ENCODE measurements at regions not wholly inside any gene's neighbourhood (a gene's known extent, or its start where the extent isn't known, plus 50 kb on each side); places are given as distances from the start of the nearest gene placed in this dataset.

DNA sequence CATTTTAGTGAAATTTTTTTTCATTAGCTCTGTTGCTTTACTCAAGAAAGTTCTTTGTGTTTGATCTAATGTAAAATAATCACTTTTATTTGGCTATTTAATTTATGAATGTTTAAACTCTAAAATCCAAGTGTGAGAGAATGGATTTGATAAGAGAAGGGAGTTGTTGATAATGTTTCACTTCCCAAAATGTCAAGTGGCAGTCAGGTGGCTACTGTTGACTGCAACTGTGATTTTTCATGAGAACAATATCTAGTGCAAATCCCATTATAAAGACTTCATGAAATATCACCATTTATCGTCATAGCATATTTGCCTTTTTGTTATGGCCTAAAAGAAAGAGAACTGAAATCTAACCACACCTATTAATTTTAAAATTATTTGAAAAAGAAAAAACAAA lies 118.3 kb upstream of the SNX2 start:
- TF ChIP-seq, protein P1, sequence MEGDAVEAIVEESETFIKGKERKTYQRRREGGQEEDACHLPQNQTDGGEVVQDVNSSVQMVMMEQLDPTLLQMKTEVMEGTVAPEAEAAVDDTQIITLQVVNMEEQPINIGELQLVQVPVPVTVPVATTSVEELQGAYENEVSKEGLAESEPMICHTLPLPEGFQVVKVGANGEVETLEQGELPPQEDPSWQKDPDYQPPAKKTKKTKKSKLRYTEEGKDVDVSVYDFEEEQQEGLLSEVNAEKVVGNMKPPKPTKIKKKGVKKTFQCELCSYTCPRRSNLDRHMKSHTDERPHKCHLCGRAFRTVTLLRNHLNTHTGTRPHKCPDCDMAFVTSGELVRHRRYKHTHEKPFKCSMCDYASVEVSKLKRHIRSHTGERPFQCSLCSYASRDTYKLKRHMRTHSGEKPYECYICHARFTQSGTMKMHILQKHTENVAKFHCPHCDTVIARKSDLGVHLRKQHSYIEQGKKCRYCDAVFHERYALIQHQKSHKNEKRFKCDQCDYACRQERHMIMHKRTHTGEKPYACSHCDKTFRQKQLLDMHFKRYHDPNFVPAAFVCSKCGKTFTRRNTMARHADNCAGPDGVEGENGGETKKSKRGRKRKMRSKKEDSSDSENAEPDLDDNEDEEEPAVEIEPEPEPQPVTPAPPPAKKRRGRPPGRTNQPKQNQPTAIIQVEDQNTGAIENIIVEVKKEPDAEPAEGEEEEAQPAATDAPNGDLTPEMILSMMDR (IDR thresholded peaks at IDR 0.05), result no peak
- TF ChIP-seq ZNF138 (CRISPR knock-in tag; conservative IDR thresholded peaks at IDR 0.05) (no peak), ATF2 (CRISPR knock-in tag; IDR thresholded peaks at IDR 0.05; ENCODE audit: borderline replicate concordance, low read depth) (no peak), ATF6 (CRISPR knock-in tag; IDR thresholded peaks at IDR 0.05) (no peak), CREM (CRISPR knock-in tag; IDR thresholded peaks at IDR 0.05) (no peak), CBFB (CRISPR knock-in tag; IDR thresholded peaks at IDR 0.05; ENCODE audit: low read depth) (no peak)

All from WTC11 (cell line).